H1 (cell line): ENCODE measurements at regions not wholly inside any gene's neighbourhood (a gene's known extent, or its start where the extent isn't known, plus 50 kb on each side); places are given as distances from the start of the nearest gene placed in this dataset.

Experiments used
- CTCF ChIA-PET: fragments of 300-600 bp; sonication (Branson Sonifier 250); formaldehyde crosslinking; loops from one replicate; lab custom pipeline; 2021; ENCODE audit not compliant: partially characterized antibody; lab: Charles Lee
- POLR2A ChIA-PET: fragments of 300-600 bp; sonication (Branson Sonifier 250); formaldehyde crosslinking; loops from one replicate; lab custom pipeline; 2021; ENCODE audit warnings: inconsistent platforms; ENCODE audit not compliant: partially characterized antibody; lab: Charles Lee
- DNase-seq, 2 experiments: peaks; one replicate each; pipeline versions ENCODE4 v3.0.0 to v3.0.0-alpha.2; 2010 to 2022; ENCODE audit warnings: low spot score in 2 of 2, low read depth in 1 of 2, mixed read lengths in 1 of 2
- FAIRE-seq: peaks from 2 replicates; lab custom pipeline; 2011; peaks lifted over from hg19 to GRCh38; lab: Jason Lieb, UNC
- H2AFZ ChIP-seq: 2 replicates; pipeline ENCODE4 v1.8.1; 2012; ENCODE audit warnings: low read length, inconsistent platforms
- H2AK5ac ChIP-seq: 2 replicates; pipeline ENCODE4 v1.6.1; 2013; ENCODE audit warnings: low read depth, low read length
- H2BK120ac ChIP-seq: replicated peaks from 2 replicates; pipeline ENCODE3; 2013; ENCODE audit warnings: low read depth, low read length, inconsistent platforms
- H2BK12ac ChIP-seq: 2 replicates; pipeline ENCODE4 v1.6.1; 2013; ENCODE audit warnings: low read depth, low read length
- H2BK15ac ChIP-seq: 2 replicates; pipeline ENCODE4 v1.6.1; 2013; ENCODE audit warnings: low read length
- H2BK20ac ChIP-seq: 2 replicates; pipeline ENCODE4 v1.6.1; 2013; ENCODE audit warnings: low read length
- H2BK5ac ChIP-seq: 2 replicates; pipeline ENCODE4 v1.6.1; 2013; ENCODE audit warnings: low read depth, low read length
- H3K14ac ChIP-seq: 2 replicates; pipeline ENCODE4 v1.6.1; 2013; ENCODE audit warnings: inconsistent platforms; ENCODE audit not compliant: insufficient read length
- H3K18ac ChIP-seq: 2 replicates; pipeline ENCODE4 v1.6.1; 2013; ENCODE audit warnings: low read length; ENCODE audit errors: extremely low read depth
- H3K23ac ChIP-seq: 2 replicates; pipeline ENCODE4 v1.6.1; 2013; ENCODE audit warnings: inconsistent platforms; ENCODE audit not compliant: insufficient read length
- H3K23me2 ChIP-seq: 2 replicates; pipeline ENCODE4 v1.6.1; 2013; ENCODE audit warnings: low read depth, low read length
- H3K27ac ChIP-seq: 2 replicates; pipeline ENCODE4 v1.6.1; 2011; ENCODE audit warnings: low read depth, low read length, inconsistent platforms
- H3K27me3 ChIP-seq, 4 experiments: replicated peaks in 1 of 4; 1 replicate in 1 of 4; 2 replicates in 3 of 4; pipeline versions ENCODE4 v1.6.1 to v1.8.1; 2011 to 2013; ENCODE audit warnings: low read length in 3 of 4, mild to moderate bottlenecking in 3 of 4, inconsistent platforms in 2 of 4, mixed read lengths in 2 of 4, moderate library complexity in 1 of 4; ENCODE audit not compliant: control insufficient read depth in 3 of 4, insufficient read depth in 3 of 4; ENCODE audit errors: extremely low read depth in 1 of 4
- H3K36me3 ChIP-seq, 4 experiments: 2 replicates each; pipeline versions ENCODE4 v1.6.1 to v1.8.1; 2011 to 2013; ENCODE audit warnings: mild to moderate bottlenecking in 4 of 4, low read length in 3 of 4, moderate library complexity in 2 of 4, control low read depth in 1 of 4, inconsistent platforms in 1 of 4; ENCODE audit not compliant: insufficient read depth in 4 of 4, control insufficient read depth in 2 of 4
- H3K4ac ChIP-seq: replicated peaks from 2 replicates; pipeline ENCODE3; 2013; ENCODE audit warnings: low read length, low read depth, mixed read lengths, inconsistent platforms; ENCODE audit not compliant: insufficient read length
- H3K4me1 ChIP-seq, 4 experiments: replicated peaks in 1 of 4; 1 replicate in 1 of 4; 2 replicates in 3 of 4; pipeline versions ENCODE4 v1.6.1 to v1.8.1; 2011 to 2013; ENCODE audit warnings: low read length in 3 of 4, inconsistent platforms in 2 of 4, mixed read lengths in 1 of 4; ENCODE audit not compliant: insufficient read depth in 4 of 4, control insufficient read depth in 3 of 4
- H3K4me2 ChIP-seq, 2 experiments: 2 replicates each; pipeline versions ENCODE4 v1.6.1 to v1.8.1; 2011 to 2013; ENCODE audit warnings: low read depth in 2 of 2, low read length in 2 of 2, control low read depth in 1 of 2, inconsistent platforms in 1 of 2, mild to moderate bottlenecking in 1 of 2; ENCODE audit not compliant: insufficient read depth in 1 of 2
- H3K4me3 ChIP-seq, 4 experiments: fragments of 200-600, 300-600 bp in 1 of 4; sonication (generic), shearing (Covaris generic), sonication (Bioruptor Twin) in 1 of 4; 2 replicates each; pipeline versions ENCODE4 v1.5.1 to v1.8.1; 2011 to 2016; ENCODE audit warnings: low read length in 4 of 4, low read depth in 3 of 4, control low read depth in 2 of 4, inconsistent platforms in 2 of 4, mild to moderate bottlenecking in 2 of 4, mixed read lengths in 1 of 4, moderate library complexity in 1 of 4; ENCODE audit not compliant: insufficient read depth in 2 of 4; ENCODE audit errors: extremely low read depth in 1 of 4
- H3K56ac ChIP-seq: replicated peaks from 2 replicates; pipeline ENCODE3; 2013; ENCODE audit warnings: low read depth, mild to moderate bottlenecking, mixed read lengths, low read length, inconsistent platforms; ENCODE audit not compliant: insufficient read length
- H3K79me1 ChIP-seq: 2 replicates; pipeline ENCODE4 v1.6.1; 2013; ENCODE audit warnings: low read depth, low read length, control low read depth
- H3K79me2 ChIP-seq, 2 experiments: 2 replicates each; pipeline versions ENCODE4 v1.6.1 to v1.8.1; 2012 to 2013; ENCODE audit warnings: low read length in 2 of 2, mild to moderate bottlenecking in 2 of 2, inconsistent platforms in 1 of 2; ENCODE audit not compliant: insufficient read depth in 2 of 2, control insufficient read depth in 1 of 2
- H3K9ac ChIP-seq, 4 experiments: replicated peaks in 1 of 4; 1 replicate in 1 of 4; 2 replicates in 3 of 4; pipeline versions ENCODE4 v1.6.1 to v1.8.1; 2011 to 2013; ENCODE audit warnings: low read depth in 3 of 4, low read length in 3 of 4, control low read depth in 2 of 4, mild to moderate bottlenecking in 2 of 4, moderate library complexity in 2 of 4, inconsistent platforms in 1 of 4; ENCODE audit errors: extremely low read depth in 1 of 4
- H3K9me3 ChIP-seq, 2 experiments: 2 replicates each; pipeline versions ENCODE4 v1.6.1 to v1.8.1; 2012 to 2013; ENCODE audit warnings: mild to moderate bottlenecking in 2 of 2, moderate library complexity in 2 of 2, control low read depth in 1 of 2, inconsistent platforms in 1 of 2, low read depth in 1 of 2, low read length in 1 of 2, mixed read lengths in 1 of 2; ENCODE audit not compliant: insufficient read depth in 2 of 2
- H4K20me1 ChIP-seq, 2 experiments: replicated peaks in 1 of 2; 2 replicates each; pipeline versions ENCODE3 to v1.8.1; 2011 to 2013; ENCODE audit warnings: inconsistent platforms in 2 of 2, low read length in 2 of 2, mild to moderate bottlenecking in 1 of 2; ENCODE audit not compliant: insufficient read depth in 2 of 2, control insufficient read depth in 1 of 2
- H4K5ac ChIP-seq: 2 replicates; pipeline ENCODE4 v1.6.1; 2013; ENCODE audit warnings: low read length, low read depth, mixed read lengths, inconsistent platforms; ENCODE audit not compliant: insufficient read length
- H4K8ac ChIP-seq: 2 replicates; pipeline ENCODE4 v1.8.0; 2013; ENCODE audit warnings: mild to moderate bottlenecking, moderate library complexity, low read length, inconsistent platforms; ENCODE audit not compliant: insufficient read depth; ENCODE audit errors: extremely low read depth
- H4K91ac ChIP-seq: replicated peaks from 2 replicates; pipeline ENCODE3; 2013; ENCODE audit warnings: low read length, mixed read lengths, inconsistent platforms; ENCODE audit not compliant: insufficient read length
- KDM1A ChIP-seq: fragments of 200-600, 300-600 bp; sonication (generic); IDR thresholded peaks from 2 replicates; pipeline ENCODE4 v1.7.1; 2016; ENCODE audit warnings: mild to moderate bottlenecking, low read length, borderline replicate concordance
- MAFK ChIP-seq: IDR thresholded peaks from 2 replicates; pipeline ENCODE4 v1.6.1; 2012; ENCODE audit warnings: low read depth, mild to moderate bottlenecking, improper control_type of control experiment, low read length
- WGBS, 2 experiments: shearing (Covaris generic) in 1 of 2; methylation state at CpG; one replicate each; pipeline versions ENCODE4 v1.1.6 to v1.1.7; 2013 to 2015; ENCODE audit warnings: low lambda C conversion rate in 2 of 2, mixed read lengths in 2 of 2, inconsistent platforms in 1 of 2, low coverage in 1 of 2, missing lambda C conversion rate in 1 of 2; ENCODE audit not compliant: insufficient replicate concordance in 2 of 2, insufficient coverage in 1 of 2, insufficient read length in 1 of 2; ENCODE audit errors: extremely low coverage in 1 of 2, missing lambda C conversion rate in 1 of 2; 5-methylcytosine and 5-hydroxymethylcytosine counted together

DNA sequence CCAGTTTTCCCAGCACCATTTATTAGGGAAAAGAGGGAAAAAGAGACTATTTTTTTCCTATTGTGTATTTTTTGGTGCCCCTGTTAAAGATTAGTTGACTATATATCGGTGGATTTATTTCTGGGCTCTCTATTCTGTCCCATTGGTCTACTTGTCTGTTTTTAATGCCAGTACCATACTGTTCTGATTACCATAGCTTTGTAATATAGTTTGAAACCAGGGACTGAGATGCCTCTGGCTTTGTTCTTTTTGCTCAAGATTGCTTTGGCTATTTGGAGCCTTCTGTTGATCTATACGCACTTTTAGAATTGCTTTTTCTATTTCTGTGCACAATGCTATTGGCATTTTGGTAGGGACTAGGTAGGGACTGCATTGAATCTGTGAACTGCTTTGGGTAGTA, 151.7 kb downstream of the ADCYAP1 start:
- Histone ChIP-seq H3K27me3 (no peaks in the 10 kb centered on the region), H2AK5ac (no peak overlapping the region), H3K23ac (no peak overlapping the region), H2BK120ac (no peak overlapping the region), H4K20me1 (no peaks in the 10 kb centered on the region), H3K4ac (no peak overlapping the region), H3K79me1 (no peaks in the 10 kb centered on the region), H3K56ac (no peak overlapping the region), H3K4me3 (no peak overlapping the region), H3K23me2 (no peaks in the 10 kb centered on the region), H3K9ac (no peak overlapping the region), H3K14ac (no peak overlapping the region), H3K27ac (no peak overlapping the region), H4K91ac (no peak overlapping the region), H2BK15ac (no peak overlapping the region), H3K18ac (no peak overlapping the region), H3K4me2 (no peak overlapping the region), H2AFZ (no peak overlapping the region), H3K79me2 (peaks cover 0 to 2% of the 10 kb centered on the region in 2 experiments; a peak in 1 of 4 replicates), H3K9me3 (no peaks in the 10 kb centered on the region), H2BK12ac (no peak overlapping the region), H2BK20ac (no peak overlapping the region), H3K36me3 (no peaks in the 10 kb centered on the region), H4K5ac (no peak overlapping the region), H2BK5ac (no peak overlapping the region), H3K4me1 (no peaks in the 10 kb centered on the region), H4K8ac (no peak overlapping the region)
- TF ChIP-seq KDM1A = 0 out of 2 replicates have a peak, but pooled peaks have one; percentile 62
- TF ChIP-seq MAFK = no peak
- no peak for FAIRE-seq
- POLR2A ChIA-PET = no interaction called here
- 85% methylated on average over 2 of the region's 2 CpGs; no CpG with 5 or more reads in 1 of the 2 experiments for WGBS, 2 experiments
- CTCF ChIA-PET = interaction anchor here (1.4 kb wide), 1 partner anchor 10 kb away, joined by 3 read pairs; no protein-coding TSS in a partner anchor
- no peak for DNase-seq
